K562 (cell line): ENCODE measurements at regions not wholly inside any gene's neighbourhood (a gene's known extent, or its start where the extent isn't known, plus 50 kb on each side); places are given as distances from the start of the nearest gene placed in this dataset.

Experiments used
- ATAC-seq: fragments of 200-7000 bp; cut with Tn5 transposase; 3 replicates; pipeline ENCODE4 v1.9.1; 2020; ENCODE audit warnings: moderate library complexity
- BruUV-seq: library from RNA; stranded (reverse); fragments of 400-500 nt; replicated peaks from 2 replicates; lab custom pipeline; 2021; lab: Mats Ljungman, UMichigan
- CTCF ChIA-PET: fragments of 300-600 bp; formaldehyde crosslinking; extraction: SDS; loops from one replicate; lab custom pipeline; 2021; ENCODE audit warnings: low intra/inter-chr PET ratio; lab: Yijun Ruan, JAX
- POLR2A ChIA-PET: fragments of 300-600, 350-650 bp; sonication (Branson Sonifier 250); formaldehyde crosslinking; extraction: SDS; loops from one replicate; lab custom pipeline; 2021; ENCODE audit warnings: antibody characterized with exemption, inconsistent platforms; lab: Yijun Ruan, JAX
- DNase-seq, 4 experiments: peaks; one replicate each; pipeline versions ENCODE4 v3.0.0 to v3.0.0-alpha.2; 2011 to 2018; ENCODE audit warnings: low spot score in 3 of 4, mixed read lengths in 3 of 4; ENCODE audit errors: extremely low read depth in 1 of 4
- FAIRE-seq: peaks from 2 replicates; lab custom pipeline; 2011; peaks lifted over from hg19 to GRCh38; lab: Jason Lieb, UNC
- H2AFZ ChIP-seq: 2 replicates; pipeline ENCODE4 v1.6.0; 2011; ENCODE audit warnings: low read depth, low read length, control low read depth, inconsistent platforms
- H3K27ac ChIP-seq: fragments of 200-600 bp; 3 replicates; pipeline ENCODE4 v1.8.0; 2011; ENCODE audit warnings: low read depth, mild to moderate bottlenecking, control low read depth, inconsistent platforms, low read length, moderate library complexity, mixed read lengths; ENCODE audit errors: extremely low read depth
- H3K27me3 ChIP-seq, 2 experiments: fragments of 300-600 bp in 1 of 2; 2 replicates in 1 of 2; 3 replicates in 1 of 2; pipeline versions ENCODE4 v1.6.0 to v1.8.0; 2011; ENCODE audit warnings: inconsistent platforms in 2 of 2, low read length in 2 of 2, mild to moderate bottlenecking in 1 of 2, mixed read lengths in 1 of 2, moderate library complexity in 1 of 2; ENCODE audit not compliant: control insufficient read depth in 2 of 2, insufficient read depth in 2 of 2
- H3K36me3 ChIP-seq: fragments of 300-600 bp; 3 replicates; pipeline ENCODE4 v1.8.0; 2011; ENCODE audit warnings: mild to moderate bottlenecking, low read length, inconsistent platforms; ENCODE audit not compliant: control insufficient read depth, insufficient read depth
- H3K4me1 ChIP-seq, 2 experiments: fragments of 200-600 bp in 1 of 2; replicated peaks in 1 of 2; 2 replicates in 1 of 2; 3 replicates in 1 of 2; pipeline versions ENCODE4 v1.5.1 to v1.8.0; 2011; ENCODE audit warnings: inconsistent platforms in 2 of 2, low read length in 2 of 2, mild to moderate bottlenecking in 1 of 2, mixed read lengths in 1 of 2, moderate library complexity in 1 of 2; ENCODE audit not compliant: control insufficient read depth in 2 of 2, insufficient read depth in 2 of 2
- H3K4me2 ChIP-seq: 2 replicates; pipeline ENCODE4 v1.6.1; 2011; ENCODE audit warnings: low read length, control low read depth, inconsistent platforms, mixed read lengths; ENCODE audit not compliant: insufficient read depth
- H3K4me3 ChIP-seq: fragments of 200-600 bp; sonication (generic), shearing (Covaris generic); 2 replicates; pipeline ENCODE4 v1.5.1; 2016; ENCODE audit warnings: control low read depth, inconsistent platforms
- H3K79me2 ChIP-seq: fragments of 200-600 bp; 3 replicates; pipeline ENCODE4 v1.8.0; 2011; ENCODE audit warnings: low read length, inconsistent platforms; ENCODE audit not compliant: control insufficient read depth, insufficient read depth
- H3K9ac ChIP-seq, 2 experiments: 2 replicates each; pipeline versions ENCODE4 v1.6.0 to v1.6.1; 2011; ENCODE audit warnings: low read depth in 2 of 2, low read length in 2 of 2, control low read depth in 1 of 2, inconsistent platforms in 1 of 2, mild to moderate bottlenecking in 1 of 2, mixed read lengths in 1 of 2; ENCODE audit not compliant: insufficient read depth in 1 of 2
- H3K9me1 ChIP-seq: one replicate; pipeline ENCODE4 v1.6.0; 2011; ENCODE audit warnings: inconsistent platforms, mild to moderate bottlenecking, low read length, moderate library complexity; ENCODE audit not compliant: control insufficient read depth, insufficient read depth
- H3K9me3 ChIP-seq: replicated peaks from 2 replicates; pipeline ENCODE4 v1.5.1; 2011; ENCODE audit warnings: low read depth, low read length, inconsistent platforms; ENCODE audit not compliant: control insufficient read depth, insufficient read depth
- H4K20me1 ChIP-seq: replicated peaks from 2 replicates; pipeline ENCODE4 v1.6.1; 2011; ENCODE audit warnings: low read length, inconsistent platforms, mixed read lengths; ENCODE audit not compliant: control insufficient read depth, insufficient read depth
- C11orf30 ChIP-seq: fragments of 450-650 bp; IDR thresholded peaks from 2 replicates; pipeline ENCODE4 v1.6.1; 2016; ENCODE audit warnings: low read depth, mild to moderate bottlenecking
- FOXA3 ChIP-seq, 2 experiments: fragments of 450-650 bp in 1 of 2; sonication (generic) in 1 of 2; formaldehyde crosslinking; IDR thresholded peaks in 1 of 2; conservative IDR thresholded peaks in 1 of 2; 2 replicates each; pipeline versions ENCODE4 v1.4.0 to v1.8.0; 2020 to 2022; ENCODE audit warnings: mild to moderate bottlenecking in 2 of 2, missing genetic modification reagents in 1 of 2
- FUS ChIP-seq: fragments of 200-400 bp; formaldehyde crosslinking; optimal IDR thresholded peaks from 2 replicates; pipeline ENCODE3; 2017; ENCODE audit warnings: low read depth, low read length
- HMG20B ChIP-seq: fragments of 250-450 bp; sonication (Bioruptor Pico); IDR thresholded peaks from 2 replicates; pipeline ENCODE4 v1.5.0; 2021; ENCODE audit warnings: mild to moderate bottlenecking
- MECOM ChIP-seq: fragments of 250-450 bp; sonication (Bioruptor Pico); IDR thresholded peaks from 2 replicates; pipeline ENCODE4 v1.8.0; 2022; ENCODE audit warnings: inconsistent platforms
- SIX5 ChIP-seq, 2 experiments: IDR thresholded peaks; 2 replicates each; pipeline ENCODE4 v1.6.1; 2011; ENCODE audit warnings: low read length in 2 of 2, borderline replicate concordance in 1 of 2, low read depth in 1 of 2, mild to moderate bottlenecking in 1 of 2, moderate library complexity in 1 of 2; ENCODE audit not compliant: insufficient read depth in 1 of 2
- ZC3H11A ChIP-seq: IDR thresholded peaks from 2 replicates; pipeline ENCODE4 v1.6.1; 2012; ENCODE audit warnings: low read depth, low read length, improper control_type of control experiment
- ZNF217 ChIP-seq: sonication (generic); formaldehyde crosslinking; IDR thresholded peaks from 2 replicates; pipeline ENCODE4 v1.8.0; 2022; ENCODE audit warnings: mild to moderate bottlenecking, missing genetic modification reagents
- ZNF239 ChIP-seq: fragments of 250-450 bp; sonication (Bioruptor Pico); IDR thresholded peaks from 2 replicates; pipeline ENCODE4 v1.4.0; 2020; ENCODE audit warnings: mild to moderate bottlenecking
- WGBS: fragments of 100-300 bp; shearing (Covaris generic); methylation state at CpG from one replicate; pipeline ENCODE4 v1.1.6; 2016; ENCODE audit warnings: low coverage, mixed read lengths; ENCODE audit not compliant: insufficient coverage; ENCODE audit errors: missing lambda C conversion rate; 5-methylcytosine and 5-hydroxymethylcytosine counted together
- in situ Hi-C: fragments of 300-500 bp; cut with MboI; formaldehyde crosslinking; loops from 4 replicates; pipeline ENCODE4 v1.15.0; 2018; ENCODE audit warnings: inconsistent platforms, mixed read lengths
- intact Hi-C: fragments of 100-400 bp; cut with micrococcal nuclease; formaldehyde crosslinking; loops from 2 replicates; pipeline ENCODE4 v1.14.2; 2022
- TF ChIP-seq, protein P1 (sequence below): fragments of 450-650 bp; conservative IDR thresholded peaks from 2 replicates; pipeline ENCODE4 v1.6.1; 2016; ENCODE audit warnings: missing genetic modification characterization, low read depth, mild to moderate bottlenecking, missing compliant biosample characterization, moderate library complexity
- TF ChIP-seq, protein P2 (sequence below), 2 experiments: fragments of 450-650 bp; formaldehyde crosslinking in 1 of 2; IDR thresholded peaks; 2 replicates each; pipeline versions ENCODE4 v1.4.0 to v1.6.1; 2014 to 2020; ENCODE audit warnings: mild to moderate bottlenecking in 2 of 2, borderline replicate concordance in 1 of 2, low read depth in 1 of 2

DNA sequence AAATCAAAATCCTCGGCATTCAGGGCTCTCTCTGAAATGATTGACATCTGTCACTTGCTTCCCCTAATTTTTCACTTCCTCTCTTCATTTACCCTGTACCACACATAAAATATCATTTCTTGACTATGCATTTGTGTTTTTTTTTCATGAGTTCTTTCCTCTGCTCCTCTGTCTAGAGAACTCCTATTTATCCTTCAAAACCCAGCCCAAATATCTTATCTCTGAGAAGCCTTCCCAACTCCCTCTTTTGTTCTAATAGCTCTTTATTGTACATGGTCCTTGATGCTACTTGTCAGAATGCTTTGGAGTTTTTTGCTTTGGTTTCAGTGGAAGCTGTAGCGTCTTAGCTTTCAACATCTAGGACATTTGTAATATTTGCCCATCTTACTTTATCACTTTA lies 190.2 kb upstream of the CTBP2 start:
- Histone ChIP-seq H2AFZ (no peak overlapping the region), H4K20me1 (no peaks in the 10 kb centered on the region), H3K27ac (no peak overlapping the region), H3K9me3 (no peaks in the 10 kb centered on the region), H3K36me3 (no peaks in the 10 kb centered on the region), H3K4me2 (no peak overlapping the region), H3K27me3 (peaks cover 0 to under 1% of the 10 kb centered on the region in 2 experiments; a peak in 2 of 5 replicates), H3K4me1 (no peaks in the 10 kb centered on the region), H3K4me3 (no peak overlapping the region), H3K79me2 (no peaks in the 10 kb centered on the region), H3K9me1 (no peaks in the 10 kb centered on the region), H3K9ac (no peak overlapping the region)
- ChIA-PET CTCF (interaction anchor here (0.6 kb wide), 1 partner anchor 820 kb away, joined by 3 read pairs; no protein-coding TSS in a partner anchor), POLR2A (no interaction called here)
- 0% methylated on average over 2 of the region's 2 CpGs for WGBS
- ATAC-seq (no peak), FAIRE-seq (no peak), DNase-seq (no peak)
- BruUV-seq = no TSS peak
- in situ Hi-C loops = no loop called here
- TF ChIP-seq HMG20B (CRISPR knock-in tag) = no peak
- no peak for TF ChIP-seq ZNF239 (CRISPR knock-in tag)
- TF ChIP-seq ZC3H11A = no peak
- no peak for TF ChIP-seq FOXA3 (CRISPR knock-in tag; conservative IDR thresholded peaks at IDR 0.05 in 1 of 2, IDR thresholded peaks at IDR 0.05 in 1 of 2)
- TF ChIP-seq FUS = no peak
- TF ChIP-seq MECOM = no peak
- TF ChIP-seq, protein P1, sequence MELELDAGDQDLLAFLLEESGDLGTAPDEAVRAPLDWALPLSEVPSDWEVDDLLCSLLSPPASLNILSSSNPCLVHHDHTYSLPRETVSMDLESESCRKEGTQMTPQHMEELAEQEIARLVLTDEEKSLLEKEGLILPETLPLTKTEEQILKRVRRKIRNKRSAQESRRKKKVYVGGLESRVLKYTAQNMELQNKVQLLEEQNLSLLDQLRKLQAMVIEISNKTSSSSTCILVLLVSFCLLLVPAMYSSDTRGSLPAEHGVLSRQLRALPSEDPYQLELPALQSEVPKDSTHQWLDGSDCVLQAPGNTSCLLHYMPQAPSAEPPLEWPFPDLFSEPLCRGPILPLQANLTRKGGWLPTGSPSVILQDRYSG = no peak
- no peak for TF ChIP-seq SIX5 (IDR thresholded peaks at IDR 0.05; ENCODE audit: borderline replicate concordance in 1 of 2, insufficient read depth in 1 of 2, low read depth in 1 of 2, low read length in 2 of 2)
- TF ChIP-seq ZNF217 (CRISPR knock-in tag) = no peak
- TF ChIP-seq C11orf30 = no peak
- TF ChIP-seq, protein P2, sequence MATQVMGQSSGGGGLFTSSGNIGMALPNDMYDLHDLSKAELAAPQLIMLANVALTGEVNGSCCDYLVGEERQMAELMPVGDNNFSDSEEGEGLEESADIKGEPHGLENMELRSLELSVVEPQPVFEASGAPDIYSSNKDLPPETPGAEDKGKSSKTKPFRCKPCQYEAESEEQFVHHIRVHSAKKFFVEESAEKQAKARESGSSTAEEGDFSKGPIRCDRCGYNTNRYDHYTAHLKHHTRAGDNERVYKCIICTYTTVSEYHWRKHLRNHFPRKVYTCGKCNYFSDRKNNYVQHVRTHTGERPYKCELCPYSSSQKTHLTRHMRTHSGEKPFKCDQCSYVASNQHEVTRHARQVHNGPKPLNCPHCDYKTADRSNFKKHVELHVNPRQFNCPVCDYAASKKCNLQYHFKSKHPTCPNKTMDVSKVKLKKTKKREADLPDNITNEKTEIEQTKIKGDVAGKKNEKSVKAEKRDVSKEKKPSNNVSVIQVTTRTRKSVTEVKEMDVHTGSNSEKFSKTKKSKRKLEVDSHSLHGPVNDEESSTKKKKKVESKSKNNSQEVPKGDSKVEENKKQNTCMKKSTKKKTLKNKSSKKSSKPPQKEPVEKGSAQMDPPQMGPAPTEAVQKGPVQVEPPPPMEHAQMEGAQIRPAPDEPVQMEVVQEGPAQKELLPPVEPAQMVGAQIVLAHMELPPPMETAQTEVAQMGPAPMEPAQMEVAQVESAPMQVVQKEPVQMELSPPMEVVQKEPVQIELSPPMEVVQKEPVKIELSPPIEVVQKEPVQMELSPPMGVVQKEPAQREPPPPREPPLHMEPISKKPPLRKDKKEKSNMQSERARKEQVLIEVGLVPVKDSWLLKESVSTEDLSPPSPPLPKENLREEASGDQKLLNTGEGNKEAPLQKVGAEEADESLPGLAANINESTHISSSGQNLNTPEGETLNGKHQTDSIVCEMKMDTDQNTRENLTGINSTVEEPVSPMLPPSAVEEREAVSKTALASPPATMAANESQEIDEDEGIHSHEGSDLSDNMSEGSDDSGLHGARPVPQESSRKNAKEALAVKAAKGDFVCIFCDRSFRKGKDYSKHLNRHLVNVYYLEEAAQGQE (IDR thresholded peaks at IDR 0.05; ENCODE audit: borderline replicate concordance) = no peak
- TF ChIP-seq, protein P2 (CRISPR knock-in tag; IDR thresholded peaks at IDR 0.05; ENCODE audit: low read depth) = no peak
- intact Hi-C loops = no loop called here
